ENCODE measurements at regions not wholly inside any gene's neighbourhood (a gene's known extent, or its start where the extent isn't known, plus 50 kb on each side); places are given as distances from the start of the nearest gene placed in this dataset.
"Not testable (repeated sequence)": the region's sequence is repeated elsewhere in the genome, so short reads cannot be mapped to it uniquely, and the experiment has no call there.

GRCh38 chr4:132809298-132810032, 339.6 kb upstream of the PCDH10 start:
- H3K4me3 ChIP-seq (ENCODE audit: control insufficient read depth, low read depth, low read length): no peak overlapping the region
- no peak for DNase-seq (ENCODE audit: low read depth)
- TF ChIP-seq, protein P1, sequence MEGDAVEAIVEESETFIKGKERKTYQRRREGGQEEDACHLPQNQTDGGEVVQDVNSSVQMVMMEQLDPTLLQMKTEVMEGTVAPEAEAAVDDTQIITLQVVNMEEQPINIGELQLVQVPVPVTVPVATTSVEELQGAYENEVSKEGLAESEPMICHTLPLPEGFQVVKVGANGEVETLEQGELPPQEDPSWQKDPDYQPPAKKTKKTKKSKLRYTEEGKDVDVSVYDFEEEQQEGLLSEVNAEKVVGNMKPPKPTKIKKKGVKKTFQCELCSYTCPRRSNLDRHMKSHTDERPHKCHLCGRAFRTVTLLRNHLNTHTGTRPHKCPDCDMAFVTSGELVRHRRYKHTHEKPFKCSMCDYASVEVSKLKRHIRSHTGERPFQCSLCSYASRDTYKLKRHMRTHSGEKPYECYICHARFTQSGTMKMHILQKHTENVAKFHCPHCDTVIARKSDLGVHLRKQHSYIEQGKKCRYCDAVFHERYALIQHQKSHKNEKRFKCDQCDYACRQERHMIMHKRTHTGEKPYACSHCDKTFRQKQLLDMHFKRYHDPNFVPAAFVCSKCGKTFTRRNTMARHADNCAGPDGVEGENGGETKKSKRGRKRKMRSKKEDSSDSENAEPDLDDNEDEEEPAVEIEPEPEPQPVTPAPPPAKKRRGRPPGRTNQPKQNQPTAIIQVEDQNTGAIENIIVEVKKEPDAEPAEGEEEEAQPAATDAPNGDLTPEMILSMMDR (conservative IDR thresholded peaks at IDR 0.05; ENCODE audit: control insufficient read depth, insufficient read depth, low read depth, low read length): no peak

GRCh38 chr4:132813061-132813460, 336.0 kb upstream of the PCDH10 start:
- not testable (repeated sequence) for H3K4me3 ChIP-seq (ENCODE audit: control insufficient read depth, low read depth, low read length); DNase-seq (ENCODE audit: low read depth)

DNA sequence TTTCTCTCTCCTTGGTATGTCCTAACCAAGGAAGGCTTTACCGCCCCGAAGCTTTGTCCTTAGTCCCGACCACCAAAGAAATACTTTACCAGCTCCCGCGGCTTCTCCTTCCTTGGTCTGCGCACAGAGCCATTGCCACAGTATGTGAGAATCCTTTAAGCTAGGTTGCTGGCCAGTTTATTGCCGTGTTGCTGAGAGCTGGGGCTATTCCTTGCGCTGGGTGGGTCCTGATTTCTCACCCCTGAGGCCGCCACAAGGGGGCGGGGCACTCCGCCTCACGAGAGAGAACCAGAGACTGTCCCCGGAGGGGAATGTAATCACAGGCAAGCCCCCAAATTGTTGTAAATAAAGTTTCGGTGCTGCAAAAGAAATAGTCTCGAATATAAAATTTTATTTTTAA, 331.0 kb upstream of the PCDH10 start:
- DNase-seq (ENCODE audit: low read depth): no peak

DNA sequence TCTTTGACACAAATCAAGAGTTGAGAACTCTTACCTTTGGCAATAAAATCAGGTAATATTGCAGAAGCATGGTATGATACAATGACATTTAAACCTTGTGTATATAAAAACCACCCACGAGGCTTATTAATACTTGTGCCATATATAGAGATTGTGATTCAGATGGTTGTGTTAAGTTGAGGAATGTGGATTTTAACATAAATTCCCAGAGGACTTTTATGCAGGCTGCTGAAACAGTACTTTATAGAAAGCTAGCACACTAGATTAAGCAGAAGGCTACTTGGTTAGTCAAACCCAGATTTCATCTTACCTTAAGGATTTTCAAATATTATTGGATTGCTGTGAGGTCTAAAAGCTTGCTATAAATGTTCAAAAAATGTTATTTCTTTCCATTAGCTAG, 325.7 kb upstream of the PCDH10 start:
- no peak overlapping the region for H3K4me3 ChIP-seq (ENCODE audit: control insufficient read depth, low read depth, low read length)
- no peak for DNase-seq (ENCODE audit: low read depth)
- TF ChIP-seq, protein P1 (conservative IDR thresholded peaks at IDR 0.05; ENCODE audit: control insufficient read depth, insufficient read depth, low read depth, low read length): no peak

More for the DNA sequence above, 331.0 kb upstream of the PCDH10 start:
- no peak overlapping the region for H3K4me3 ChIP-seq (ENCODE audit: control insufficient read depth, low read depth, low read length)
- TF ChIP-seq, protein P1 (conservative IDR thresholded peaks at IDR 0.05; ENCODE audit: control insufficient read depth, insufficient read depth, low read depth, low read length): no peak

- no peak for DNase-seq (ENCODE audit: low read depth)
- TF ChIP-seq, protein P1 (conservative IDR thresholded peaks at IDR 0.05; ENCODE audit: control insufficient read depth, insufficient read depth, low read depth, low read length): no peak
- H3K4me3 ChIP-seq (ENCODE audit: control insufficient read depth, low read depth, low read length): no peak overlapping the region
These were observed 324.3 kb upstream of the PCDH10 start for GRCh38 chr4:132824761-132825160.

GRCh38 chr4:132827522-132827921, 321.6 kb upstream of the PCDH10 start:
- DNase-seq (ENCODE audit: low read depth): no peak
- no peak overlapping the region for H3K4me3 ChIP-seq (ENCODE audit: control insufficient read depth, low read depth, low read length)
- TF ChIP-seq, protein P1 (conservative IDR thresholded peaks at IDR 0.05; ENCODE audit: control insufficient read depth, insufficient read depth, low read depth, low read length): no peak

DNA sequence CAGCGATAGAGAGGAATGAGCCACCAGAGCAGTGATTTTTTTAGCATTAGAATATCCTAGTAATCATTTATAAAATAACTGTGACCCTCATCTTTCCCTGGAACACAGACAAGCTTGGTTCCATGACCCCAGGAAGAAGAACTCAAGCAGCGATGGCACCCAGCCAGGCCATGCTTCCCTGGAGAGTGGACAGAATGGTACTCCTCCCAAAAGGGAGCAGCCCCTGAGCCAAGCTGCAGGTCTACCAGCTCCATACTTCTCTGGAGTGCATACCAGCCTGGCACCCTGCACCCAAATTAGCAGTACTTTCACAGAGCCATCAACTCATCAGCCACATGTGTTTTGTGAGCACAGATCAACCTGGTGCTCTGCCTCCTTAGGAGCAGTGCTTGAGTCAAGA, 310.9 kb upstream of the PCDH10 start:
- no peak overlapping the region for H3K4me3 ChIP-seq (ENCODE audit: control insufficient read depth, low read depth, low read length)
- no peak for DNase-seq (ENCODE audit: low read depth)
- TF ChIP-seq, protein P1 (conservative IDR thresholded peaks at IDR 0.05; ENCODE audit: control insufficient read depth, insufficient read depth, low read depth, low read length): no peak

Measured in fibroblast of mammary gland (primary cell).